H54 (cell line): ENCODE measurements at regions not wholly inside any gene's neighbourhood (a gene's known extent, or its start where the extent isn't known, plus 50 kb on each side); places are given as distances from the start of the nearest gene placed in this dataset.

ENCODE experiments used
- DNase-seq: peaks from one replicate; pipeline ENCODE4 v3.0.0; 2011; ENCODE audit warnings: low spot score, mixed read lengths; ENCODE audit not compliant: insufficient read length
- FAIRE-seq: peaks from 3 replicates; lab custom pipeline; 2011; peaks lifted over from hg19 to GRCh38; lab: Jason Lieb, UNC
- POLR2A ChIP-seq: IDR thresholded peaks from 2 replicates; pipeline ENCODE4 v1.6.1; 2011; ENCODE audit warnings: low read depth, mild to moderate bottlenecking, low read length

DNA sequence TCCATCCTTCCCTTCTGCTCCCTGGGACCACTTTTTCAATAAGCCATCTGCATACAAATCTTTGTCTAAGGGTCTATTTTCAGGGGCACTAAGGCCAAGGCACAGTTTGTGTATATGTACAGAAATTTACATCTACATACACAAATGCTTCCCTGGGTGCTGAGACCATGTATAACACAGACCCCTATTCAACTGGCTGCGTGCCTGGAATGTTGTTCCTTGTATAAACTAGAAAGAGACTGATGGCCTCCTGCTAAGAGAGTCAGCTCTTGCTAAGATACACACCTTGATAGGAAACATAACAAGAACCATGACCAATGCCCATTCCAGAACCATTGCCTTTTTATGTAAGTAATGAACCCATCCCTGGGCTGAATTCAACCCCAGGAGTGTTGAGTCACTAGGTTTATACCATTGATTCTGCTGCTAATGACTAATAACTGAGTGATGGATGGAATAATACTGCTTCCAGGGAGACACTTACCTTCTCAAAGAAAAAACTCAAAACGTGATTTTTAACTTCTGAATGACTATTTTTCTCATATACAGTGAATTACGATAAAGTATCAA lies 290.7 kb downstream of the FGFR2 start:
- no peak for TF ChIP-seq POLR2A
- FAIRE-seq (no peak), DNase-seq (no peak)

DNA sequence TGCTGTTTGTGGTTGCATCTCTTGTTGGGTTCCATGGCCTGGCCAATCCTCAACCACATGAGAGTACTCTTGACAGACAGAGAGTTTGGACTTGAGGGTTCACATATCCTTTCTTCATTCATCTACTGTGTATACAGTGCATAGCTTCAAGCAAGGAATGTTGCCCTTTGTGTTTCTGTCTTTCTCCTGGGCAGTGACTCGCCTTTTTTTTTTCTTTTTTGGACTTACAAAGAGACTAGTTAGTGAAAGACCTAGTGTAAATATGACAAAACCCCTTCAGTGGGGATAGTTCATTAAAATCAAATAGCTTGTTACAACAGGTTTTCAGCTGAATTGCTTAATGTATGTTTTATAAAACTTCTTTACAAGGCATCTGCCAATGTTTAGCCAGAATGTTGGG lies 290.2 kb downstream of the FGFR2 start:
- no peak for DNase-seq
- no peak for FAIRE-seq
- TF ChIP-seq POLR2A, result no peak

DNA sequence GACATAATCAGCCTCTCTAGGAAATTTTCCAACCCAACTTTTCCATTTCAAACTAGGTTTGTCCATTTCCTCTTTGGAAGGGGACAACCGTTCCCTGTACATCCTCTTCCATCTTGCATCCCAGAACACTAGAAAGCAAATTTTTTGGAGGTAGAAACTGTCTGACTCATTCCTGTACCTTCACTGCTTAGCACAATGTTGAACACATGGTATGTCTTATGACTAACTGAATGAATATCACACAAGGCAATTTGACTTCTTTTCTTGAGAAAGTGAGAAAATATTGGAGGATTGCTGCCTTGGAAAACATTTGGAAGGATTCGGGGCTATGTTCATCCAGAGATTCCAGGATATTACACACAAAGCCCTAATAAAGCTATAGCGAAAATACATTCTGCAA lies 289.1 kb downstream of the FGFR2 start:
- DNase-seq (no peak), FAIRE-seq (no peak)
- TF ChIP-seq POLR2A, result no peak

DNA sequence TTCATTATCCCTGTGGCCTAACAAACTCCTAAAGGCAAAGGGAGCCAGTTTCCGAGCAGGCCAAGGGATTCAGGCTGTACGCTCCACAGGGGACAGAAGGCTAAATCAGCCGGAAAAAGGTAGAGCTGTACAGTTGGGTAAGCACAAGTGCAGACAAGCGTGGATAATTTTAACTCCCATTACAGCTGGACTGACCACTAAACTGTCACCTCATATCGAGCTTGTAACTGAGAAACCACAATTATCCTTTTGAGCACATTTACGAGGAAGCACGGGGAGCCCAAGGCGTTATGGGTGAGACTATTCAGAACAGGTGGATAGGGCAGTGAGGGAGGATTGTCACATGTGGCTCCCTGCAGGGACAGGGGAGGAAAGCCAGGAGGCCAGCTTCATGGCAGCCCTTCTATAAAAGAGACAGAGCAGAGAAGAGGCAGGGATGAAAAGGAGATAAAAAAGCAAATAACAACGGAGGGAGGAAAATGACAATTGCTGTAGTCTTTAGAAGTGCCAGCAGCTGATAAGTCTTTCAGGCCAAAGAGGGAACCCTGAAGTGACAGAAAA lies 288.0 kb downstream of the FGFR2 start:
- TF ChIP-seq POLR2A, result no peak
- DNase-seq, result no peak
- FAIRE-seq, result no peak

DNA sequence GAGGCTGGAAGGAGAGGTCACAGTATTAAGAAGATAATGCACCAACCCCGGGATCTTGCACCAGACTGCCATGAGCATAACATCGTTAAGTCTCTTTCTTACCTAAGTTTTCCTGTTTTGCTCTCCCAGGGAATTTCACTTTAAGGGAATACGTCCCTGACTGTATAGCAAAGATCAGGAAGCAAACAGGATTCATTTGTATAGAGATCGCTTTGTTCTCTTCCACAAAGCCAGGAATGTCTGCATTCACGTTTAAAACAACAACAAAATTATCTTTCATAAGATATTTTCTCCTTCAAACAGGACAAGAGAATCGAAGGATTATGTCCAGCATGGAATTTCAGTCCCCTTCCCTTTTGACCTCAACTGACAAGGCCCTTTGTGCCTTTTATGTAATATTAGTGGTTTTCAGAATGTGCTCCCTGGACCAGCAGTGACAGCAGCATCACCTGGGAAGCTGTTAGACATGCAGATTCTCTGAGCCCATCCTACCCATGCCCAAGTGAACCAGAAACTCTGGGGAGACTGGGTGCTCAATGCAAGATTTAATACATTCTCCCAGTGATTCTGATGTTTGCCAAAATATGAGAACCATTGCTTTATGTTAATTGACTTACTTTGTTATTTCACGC lies 286.3 kb downstream of the FGFR2 start:
- no peak for FAIRE-seq
- no peak for DNase-seq

DNA sequence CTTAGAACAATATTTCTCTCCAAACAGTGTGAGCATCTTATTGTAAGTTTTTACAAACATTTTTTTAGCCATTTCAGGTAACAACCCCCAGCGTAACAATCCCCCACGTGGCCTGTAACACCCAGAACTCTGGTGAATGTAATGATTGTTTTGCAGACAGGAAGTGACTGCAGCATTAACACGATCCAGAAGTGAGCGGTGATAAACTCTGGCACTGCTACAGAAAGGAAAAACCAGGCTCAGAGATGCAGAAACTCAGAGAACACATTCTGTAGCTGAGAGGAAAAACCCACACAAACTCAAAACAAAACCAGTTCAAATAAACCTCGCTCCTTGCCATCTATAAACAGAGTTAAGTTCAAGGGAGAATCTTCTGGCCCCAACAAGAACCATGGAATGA lies 285.7 kb downstream of the FGFR2 start:
- TF ChIP-seq POLR2A, result no peak
- FAIRE-seq (no peak), DNase-seq (no peak)

More for the DNA sequence above, 286.3 kb downstream of the FGFR2 start:
- TF ChIP-seq POLR2A, result no peak

DNA sequence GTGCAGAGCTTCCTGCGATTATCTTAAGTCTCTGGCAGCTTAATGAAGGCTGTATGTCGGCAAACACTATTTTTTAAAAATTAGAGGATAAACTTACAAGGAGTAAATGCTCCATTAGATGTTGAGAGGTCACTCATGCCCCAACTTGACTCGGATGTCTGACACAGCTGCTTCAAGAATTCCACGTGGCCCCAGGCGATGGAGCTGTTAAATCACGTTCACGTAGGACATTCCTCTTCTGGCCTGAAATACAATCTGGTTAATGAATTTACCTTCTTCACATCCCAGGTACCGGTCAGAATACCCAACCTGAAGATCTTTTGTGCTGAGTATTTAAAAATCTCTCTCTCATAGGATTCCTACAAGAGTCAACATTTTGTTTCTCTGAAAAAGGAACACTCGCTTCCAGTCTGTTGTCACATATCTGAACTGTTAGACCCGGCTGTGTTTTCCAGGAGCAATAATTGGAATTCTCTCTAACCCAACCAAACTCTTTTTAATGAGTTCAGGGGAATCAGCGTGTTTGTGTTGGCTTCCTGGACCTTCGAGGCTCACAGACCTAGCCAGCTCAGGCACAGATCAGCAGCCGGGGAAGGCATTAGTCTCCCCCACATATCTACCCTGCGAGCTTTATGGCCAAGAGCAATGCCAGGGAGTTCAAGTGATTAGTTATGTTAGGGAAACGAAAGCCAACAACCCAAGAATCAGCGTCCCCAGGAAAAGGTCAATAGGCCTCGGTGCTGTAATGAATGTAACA lies 284.9 kb downstream of the FGFR2 start:
- DNase-seq (no peak), FAIRE-seq (no peak)
- no peak for TF ChIP-seq POLR2A

DNA sequence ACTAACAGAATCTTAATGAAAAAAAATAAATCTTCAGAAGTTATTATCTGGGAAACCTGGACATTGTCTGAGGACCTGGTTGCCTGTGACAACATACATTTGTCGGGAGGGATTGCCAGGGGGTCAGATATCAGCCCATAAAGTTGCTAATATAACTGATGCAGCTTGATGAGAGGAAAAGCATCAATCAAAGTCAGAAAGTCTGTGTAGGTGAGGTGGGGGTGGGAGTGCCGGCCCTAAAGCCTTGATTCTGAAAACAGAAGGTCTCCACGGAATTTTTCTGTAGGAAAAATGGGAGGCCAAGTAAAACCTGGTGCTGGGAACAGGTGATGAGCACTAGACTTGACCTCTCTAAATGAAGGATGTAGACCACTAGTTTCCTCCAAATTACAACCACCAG lies 281.8 kb downstream of the FGFR2 start:
- DNase-seq, result no peak
- no peak for TF ChIP-seq POLR2A
- FAIRE-seq, result no peak

DNA sequence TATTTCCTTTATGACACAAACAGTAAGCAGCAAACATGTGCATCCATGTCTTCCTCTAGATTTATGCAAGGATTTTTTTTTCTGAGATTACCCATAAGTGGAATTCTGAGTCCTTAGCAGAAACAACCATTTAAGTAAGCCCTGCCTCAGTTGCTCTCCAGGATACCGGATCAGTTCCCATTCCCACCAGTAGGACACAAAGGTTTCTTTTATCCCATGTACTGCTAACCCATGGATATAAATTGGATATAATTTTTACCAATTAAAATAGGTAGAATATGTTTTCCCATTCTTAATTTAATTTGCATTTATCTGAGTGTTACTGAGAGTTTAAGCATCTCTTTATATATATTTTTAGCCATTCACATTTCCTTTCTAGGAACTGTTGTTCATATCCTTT lies 280.9 kb downstream of the FGFR2 start:
- TF ChIP-seq POLR2A, result no peak
- FAIRE-seq, result no peak
- no peak for DNase-seq

DNA sequence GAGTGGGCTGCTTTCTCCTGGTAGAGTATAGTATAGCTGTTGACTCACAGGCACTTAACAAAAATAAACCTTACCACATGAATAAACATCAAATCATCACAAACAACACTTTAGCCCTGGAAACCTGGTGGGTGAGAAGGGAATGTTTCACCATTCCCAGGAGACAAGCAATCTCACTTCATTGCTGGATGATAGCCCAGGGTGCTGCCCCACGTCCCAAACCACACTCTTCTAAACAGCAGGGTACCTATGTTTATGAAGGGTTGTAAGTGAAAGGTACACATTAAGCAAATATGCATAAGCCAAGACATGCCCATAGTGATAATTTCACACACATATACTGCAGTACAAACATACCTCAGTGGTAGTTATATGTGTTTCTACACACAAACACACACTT lies 276.2 kb downstream of the FGFR2 start:
- DNase-seq, result no peak
- FAIRE-seq, result no peak
- TF ChIP-seq POLR2A, result no peak

DNA sequence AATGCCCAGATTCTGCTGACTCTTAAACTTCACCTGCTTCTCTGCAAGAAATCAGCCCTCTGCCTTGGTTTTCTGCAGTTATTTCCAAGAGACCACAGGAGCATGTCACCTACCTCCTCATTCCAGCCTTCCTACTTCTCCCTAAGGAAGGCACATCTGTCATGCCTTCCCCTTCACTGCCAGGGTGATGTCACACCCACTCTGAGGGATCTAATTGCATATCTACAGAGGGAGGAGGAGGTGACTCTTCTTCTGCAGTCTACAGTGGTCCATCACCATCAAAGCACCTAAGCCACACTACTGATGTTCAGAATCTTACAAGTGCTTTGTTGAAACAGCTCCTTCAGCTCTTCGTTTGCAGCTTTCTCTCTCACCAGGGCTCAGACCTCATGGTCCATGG lies 275.5 kb downstream of the FGFR2 start:
- no peak for FAIRE-seq
- DNase-seq, result no peak
- no peak for TF ChIP-seq POLR2A

DNA sequence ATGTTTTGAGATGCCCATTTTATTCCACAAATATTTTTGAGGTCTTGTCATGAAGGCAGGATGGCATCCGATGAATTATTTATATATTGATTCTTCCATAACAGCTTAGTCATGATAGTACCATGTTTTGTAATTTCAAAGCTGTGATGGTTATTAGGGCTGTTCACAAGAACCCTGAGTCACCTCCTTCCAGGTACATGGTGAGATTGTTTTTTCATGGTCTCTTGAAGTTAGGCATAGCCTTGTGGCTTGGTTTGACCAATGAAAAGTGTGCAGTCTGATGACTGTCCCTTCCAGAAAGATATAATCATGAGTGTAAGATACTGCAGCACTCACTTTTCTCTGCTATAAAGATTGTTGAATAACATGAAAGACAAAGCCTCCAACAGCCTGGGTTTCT lies 274.8 kb downstream of the FGFR2 start:
- FAIRE-seq (no peak), DNase-seq (no peak)
- no peak for TF ChIP-seq POLR2A

DNA sequence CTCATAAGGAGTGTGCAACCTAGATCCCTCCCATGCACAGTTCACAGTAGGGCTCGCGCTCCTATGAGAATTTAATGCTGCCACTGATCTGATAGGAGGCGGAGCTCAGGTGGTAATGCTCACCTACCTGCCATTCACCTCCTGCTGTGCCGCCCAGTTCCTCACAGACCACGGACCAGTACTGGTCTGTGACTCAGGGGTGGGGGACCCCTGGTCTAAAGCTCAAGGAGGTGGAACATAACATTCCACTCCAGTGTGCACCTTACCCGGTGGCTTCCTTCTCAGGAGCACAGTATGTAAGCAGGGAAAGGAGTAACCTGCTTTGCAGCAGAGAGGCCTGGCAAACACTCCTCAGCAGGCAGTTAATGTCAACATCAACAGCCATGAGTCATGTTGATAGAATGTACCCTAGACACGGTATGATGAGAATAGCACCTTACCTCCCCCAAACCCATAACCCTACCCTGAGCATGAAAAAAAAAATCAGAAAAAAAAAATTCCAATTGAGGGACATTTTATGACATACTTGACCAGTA lies 273.5 kb downstream of the FGFR2 start:
- FAIRE-seq (no peak), DNase-seq (no peak)
- no peak for TF ChIP-seq POLR2A

DNA sequence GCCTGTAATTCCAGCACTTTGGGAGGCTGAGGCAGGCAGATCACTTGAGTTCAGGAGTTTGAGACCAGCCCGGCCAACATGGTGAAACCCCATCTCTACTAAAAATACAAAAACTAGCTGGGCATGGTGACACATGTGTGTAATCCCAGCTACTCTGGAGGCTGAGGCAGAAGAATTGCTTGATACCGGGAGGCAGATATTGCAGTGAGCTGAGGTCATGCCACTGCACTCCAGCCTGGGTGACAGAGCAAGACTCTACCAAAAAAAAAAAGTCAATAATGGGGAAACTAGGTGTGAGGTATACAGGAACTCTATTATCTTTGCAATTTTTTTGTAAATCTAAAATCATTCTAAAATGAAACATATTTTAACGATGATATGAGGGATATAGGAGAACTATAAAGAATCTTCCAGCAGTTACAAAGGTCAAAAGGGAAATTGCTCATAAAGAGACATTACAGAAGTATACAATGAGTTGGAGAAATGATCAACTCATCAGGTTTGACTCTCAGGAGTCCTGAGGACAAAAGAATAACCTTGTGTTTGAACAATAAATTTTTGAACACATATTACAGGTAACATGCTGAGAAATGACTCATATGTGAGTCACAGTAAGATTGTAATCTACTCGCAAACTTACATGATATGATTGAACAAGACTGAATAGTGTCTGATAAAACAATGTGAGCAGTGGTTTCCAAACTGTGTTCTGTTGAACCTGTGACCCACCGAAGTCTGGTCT lies 272.6 kb downstream of the FGFR2 start:
- no peak for DNase-seq
- no peak for FAIRE-seq
- no peak for TF ChIP-seq POLR2A

DNA sequence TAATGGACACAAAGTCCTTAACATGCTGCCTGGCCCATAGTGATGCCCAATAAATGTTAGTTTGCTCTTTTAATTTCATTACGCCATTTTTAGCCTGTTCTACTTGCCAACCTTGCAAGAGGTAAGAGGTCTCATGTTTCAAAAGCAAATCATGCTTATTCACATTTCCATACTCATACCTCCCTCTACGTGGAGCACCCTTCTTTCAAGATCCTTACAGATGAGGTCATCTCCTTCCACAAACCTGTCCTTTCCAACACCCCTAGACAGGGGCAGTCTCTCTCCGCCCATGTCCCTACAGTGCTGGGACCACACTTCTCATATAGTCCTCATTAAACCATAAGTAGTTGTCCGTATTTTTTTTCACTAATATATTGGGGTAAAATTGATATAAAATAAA lies 271.3 kb downstream of the FGFR2 start:
- no peak for TF ChIP-seq POLR2A
- no peak for FAIRE-seq
- DNase-seq, result no peak
